ENCODE measurements at regions not wholly inside any gene's neighbourhood (a gene's known extent, or its start where the extent isn't known, plus 50 kb on each side); places are given as distances from the start of the nearest gene placed in this dataset.

GRCh38 chr11:33560729-33561128 is 139.9 kb downstream of the C11orf91 start:
- in situ Hi-C loops (cut with HindIII; ENCODE audit: low sequenced_read_pairs): no loop called here

- in situ Hi-C loops (cut with HindIII; ENCODE audit: low sequenced_read_pairs): loop anchor here (5.0 kb wide), 1 partner anchor 47 kb away; no protein-coding TSS in a partner anchor
Measured at GRCh38 chr11:33559567-33559966, 141.1 kb downstream of the C11orf91 start.

- in situ Hi-C loops (cut with HindIII; ENCODE audit: low sequenced_read_pairs): loop anchor here (5.0 kb wide), 1 partner anchor 46 kb away; no protein-coding TSS in a partner anchor
Measured at GRCh38 chr11:33558097-33558496, 142.5 kb downstream of the C11orf91 start.

- in situ Hi-C loops (cut with HindIII; ENCODE audit: low sequenced_read_pairs): loop anchor here (5.0 kb wide), 1 partner anchor 45 kb away; no protein-coding TSS in a partner anchor
Measured at GRCh38 chr11:33557201-33557600, 143.4 kb downstream of the C11orf91 start.

GRCh38 chr11:33554219-33554618 is 146.4 kb downstream of the C11orf91 start:
- in situ Hi-C loops (cut with HindIII; ENCODE audit: low sequenced_read_pairs): no loop called here

GRCh38 chr11:33553486-33553885 is 147.1 kb downstream of the C11orf91 start:
- in situ Hi-C loops (cut with HindIII; ENCODE audit: low sequenced_read_pairs): no loop called here

GRCh38 chr11:33552756-33553155 is 147.9 kb downstream of the C11orf91 start:
- in situ Hi-C loops (cut with HindIII; ENCODE audit: low sequenced_read_pairs): no loop called here

GRCh38 chr11:33551051-33551450 is 149.6 kb downstream of the C11orf91 start:
- in situ Hi-C loops (cut with HindIII; ENCODE audit: low sequenced_read_pairs): no loop called here

- in situ Hi-C loops (cut with HindIII; ENCODE audit: low sequenced_read_pairs): no loop called here
Measured at GRCh38 chr11:33549483-33549882, 151.1 kb downstream of the C11orf91 start.

- in situ Hi-C loops (cut with HindIII; ENCODE audit: low sequenced_read_pairs): no loop called here
Measured at GRCh38 chr11:33545931-33546330, 154.7 kb downstream of the C11orf91 start.

- in situ Hi-C loops (cut with HindIII; ENCODE audit: low sequenced_read_pairs): no loop called here
Measured at GRCh38 chr11:33544593-33545373, 155.8 kb downstream of the C11orf91 start.

GRCh38 chr11:33543823-33544222 is 156.8 kb downstream of the C11orf91 start:
- in situ Hi-C loops (cut with HindIII; ENCODE audit: low sequenced_read_pairs): no loop called here

- in situ Hi-C loops (cut with HindIII; ENCODE audit: low sequenced_read_pairs): no loop called here
Measured at GRCh38 chr11:33542921-33543320, 157.7 kb downstream of the C11orf91 start.

GRCh38 chr11:33540946-33541915 is 159.4 kb downstream of the C11orf91 start:
- in situ Hi-C loops (cut with HindIII; ENCODE audit: low sequenced_read_pairs): no loop called here

GRCh38 chr11:33540427-33540826 is 160.2 kb downstream of the C11orf91 start:
- in situ Hi-C loops (cut with HindIII; ENCODE audit: low sequenced_read_pairs): no loop called here

GRCh38 chr11:33539751-33540150 is 160.9 kb downstream of the C11orf91 start:
- in situ Hi-C loops (cut with HindIII; ENCODE audit: low sequenced_read_pairs): no loop called here

- in situ Hi-C loops (cut with HindIII; ENCODE audit: low sequenced_read_pairs): no loop called here
Measured at GRCh38 chr11:33538726-33539125, 161.9 kb downstream of the C11orf91 start.

- in situ Hi-C loops (cut with HindIII; ENCODE audit: low sequenced_read_pairs): no loop called here
Measured at GRCh38 chr11:33536178-33536577, 164.4 kb downstream of the C11orf91 start.

- in situ Hi-C loops (cut with HindIII; ENCODE audit: low sequenced_read_pairs): loop anchor here (5.0 kb wide), 1 partner anchor 77 kb away; no protein-coding TSS in a partner anchor
Measured at GRCh38 chr11:33534575-33534974, 166.1 kb downstream of the C11orf91 start.

GRCh38 chr11:33533386-33534052 is 167.1 kb downstream of the C11orf91 start:
- in situ Hi-C loops (cut with HindIII; ENCODE audit: low sequenced_read_pairs): loop anchor here (5.0 kb wide), 1 partner anchor 76 kb away; no protein-coding TSS in a partner anchor
